Calu3 (cell line): ENCODE measurements at regions not wholly inside any gene's neighbourhood (a gene's known extent, or its start where the extent isn't known, plus 50 kb on each side); places are given as distances from the start of the nearest gene placed in this dataset.

Source experiments
- BruUV-seq: library from RNA; stranded (reverse); fragments of 400-500 nt; replicated peaks from 2 replicates; lab custom pipeline; 2021; lab: Mats Ljungman, UMichigan
- CTCF ChIA-PET: fragments of 300-600 bp; sonication (Branson Sonifier 250); formaldehyde crosslinking; loops from one replicate; lab custom pipeline; 2022; ENCODE audit warnings: antibody characterized with exemption; lab: Charles Lee
- DNase-seq: peaks from one replicate; pipeline ENCODE4 v3.0.0; 2022
- H3K27ac Mint-ChIP-seq: one replicate; pipeline ENCODE4 v1.8.0; 2022; ENCODE audit warnings: mixed read lengths; ENCODE audit not compliant: unreplicated experiment
- H3K27me3 Mint-ChIP-seq: one replicate; pipeline ENCODE4 v1.8.0; 2022; ENCODE audit warnings: mixed read lengths; ENCODE audit not compliant: unreplicated experiment
- H3K36me3 Mint-ChIP-seq: one replicate; pipeline ENCODE4 v1.8.0; 2022; ENCODE audit warnings: mild to moderate bottlenecking, moderate library complexity, mixed read lengths; ENCODE audit not compliant: insufficient read depth, unreplicated experiment
- H3K4me1 Mint-ChIP-seq: one replicate; pipeline ENCODE4 v1.8.0; 2022; ENCODE audit warnings: mild to moderate bottlenecking, low read depth, mixed read lengths; ENCODE audit not compliant: unreplicated experiment
- H3K4me3 Mint-ChIP-seq: one replicate; pipeline ENCODE4 v1.8.0; 2022; ENCODE audit warnings: mild to moderate bottlenecking, low read depth, moderate library complexity, mixed read lengths; ENCODE audit not compliant: unreplicated experiment
- H3K9me3 Mint-ChIP-seq: one replicate; pipeline ENCODE4 v1.8.0; 2022; ENCODE audit warnings: low read depth, mixed read lengths; ENCODE audit not compliant: unreplicated experiment
- CTCF ChIP-seq: fragments of 200-600 bp; IDR thresholded peaks from one replicate; pipeline ENCODE4 v1.8.0; 2022; ENCODE audit warnings: antibody characterized with exemption; ENCODE audit not compliant: unreplicated experiment
- intact Hi-C: fragments of 100-400 bp; cut with micrococcal nuclease; formaldehyde crosslinking; loops from one replicate; pipeline ENCODE4 v1.10.0; 2022; ENCODE audit not compliant: unreplicated experiment

GRCh38 chr10:113412161-113412560 lies 140.7 kb upstream of the HABP2 start:
- no peak for TF ChIP-seq CTCF
- intact Hi-C loops: no loop called here
- Mint-ChIP-seq H3K27me3 (peaks cover 84% of the 10 kb centered on the region), H3K27ac (no peak overlapping the region), H3K4me3 (no peak overlapping the region), H3K9me3 (no peaks in the 10 kb centered on the region), H3K36me3 (peaks cover 5% of the 10 kb centered on the region), H3K4me1 (no peaks in the 10 kb centered on the region)
- no TSS peak for BruUV-seq
- CTCF ChIA-PET: no interaction called here
- DNase-seq: no peak

GRCh38 chr10:113414543-113414942 lies 138.3 kb upstream of the HABP2 start:
- peaks cover 80% of the 10 kb centered on the region for H3K27me3 Mint-ChIP-seq
- no peak for TF ChIP-seq CTCF
- peaks cover 5% of the 10 kb centered on the region for H3K36me3 Mint-ChIP-seq
- DNase-seq: no peak
- H3K4me1 Mint-ChIP-seq: no peaks in the 10 kb centered on the region
- H3K27ac Mint-ChIP-seq: no peak overlapping the region
- CTCF ChIA-PET: no interaction called here
- no TSS peak for BruUV-seq
- peaks cover under 1% of the 10 kb centered on the region for H3K9me3 Mint-ChIP-seq
- intact Hi-C loops: no loop called here
- H3K4me3 Mint-ChIP-seq: no peak overlapping the region

- TF ChIP-seq CTCF: no peak
- H3K36me3 Mint-ChIP-seq: peaks cover 5% of the 10 kb centered on the region
- intact Hi-C loops: no loop called here
- peaks cover 80% of the 10 kb centered on the region for H3K27me3 Mint-ChIP-seq
- H3K4me1 Mint-ChIP-seq: no peaks in the 10 kb centered on the region
- H3K27ac Mint-ChIP-seq: no peak overlapping the region
- DNase-seq: no peak
- peaks cover 2% of the 10 kb centered on the region for H3K9me3 Mint-ChIP-seq
- BruUV-seq: no TSS peak
- CTCF ChIA-PET: interaction anchor here (0.6 kb wide), 1 partner anchor 382 kb away, joined by 5 read pairs; no protein-coding TSS in a partner anchor
- no peak overlapping the region for H3K4me3 Mint-ChIP-seq
These were observed 137.6 kb upstream of the HABP2 start for GRCh38 chr10:113415246-113415645.

- DNase-seq: no peak
- intact Hi-C loops: no loop called here
- no peak overlapping the region for H3K27ac Mint-ChIP-seq
- no peak for TF ChIP-seq CTCF
- no peak overlapping the region for H3K4me3 Mint-ChIP-seq
- H3K27me3 Mint-ChIP-seq: peaks cover 88% of the 10 kb centered on the region
- BruUV-seq: no TSS peak
- peaks cover 6% of the 10 kb centered on the region for H3K9me3 Mint-ChIP-seq
- H3K4me1 Mint-ChIP-seq: no peaks in the 10 kb centered on the region
- CTCF ChIA-PET: no interaction called here
- H3K36me3 Mint-ChIP-seq: peaks cover 5% of the 10 kb centered on the region
These were observed 132.7 kb upstream of the HABP2 start for GRCh38 chr10:113420057-113420732.
